DND-41 (cell line): ENCODE measurements at regions not wholly inside any gene's neighbourhood (a gene's known extent, or its start where the extent isn't known, plus 50 kb on each side); places are given as distances from the start of the nearest gene placed in this dataset.

ENCODE experiments used
- EZH2 ChIP-seq: IDR thresholded peaks from 3 replicates; pipeline ENCODE4 v1.6.1; 2012; ENCODE audit warnings: borderline replicate concordance, low read depth, mild to moderate bottlenecking, moderate library complexity, low read length, inconsistent platforms; ENCODE audit not compliant: severe bottlenecking
- TF ChIP-seq, protein P1 (sequence below): IDR thresholded peaks from 2 replicates; pipeline ENCODE4 v1.5.1; 2012; ENCODE audit warnings: borderline replicate concordance, low read length, moderate library complexity, mild to moderate bottlenecking; ENCODE audit not compliant: poor library complexity, severe bottlenecking; ENCODE audit errors: extremely low read depth

DNA sequence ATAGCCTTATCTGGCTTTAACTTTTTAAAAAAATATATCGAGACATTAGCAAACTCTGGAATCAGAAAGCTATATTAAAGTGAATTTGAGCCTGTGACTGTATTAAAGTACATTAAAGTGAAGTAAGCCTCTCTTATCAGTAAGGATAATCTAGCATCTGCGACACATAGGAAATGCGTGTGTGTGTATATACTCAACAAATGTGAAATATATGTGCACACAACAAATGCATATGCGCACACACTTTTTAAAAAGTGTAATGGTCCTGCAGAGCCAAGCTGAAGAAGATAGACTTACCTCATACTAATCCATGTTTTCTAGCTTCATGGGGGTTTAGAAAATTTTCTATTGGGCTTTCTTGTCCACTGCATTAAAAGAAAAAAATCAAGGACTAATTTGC is 437.1 kb downstream of the ZIC1 start:
- TF ChIP-seq, protein P1, sequence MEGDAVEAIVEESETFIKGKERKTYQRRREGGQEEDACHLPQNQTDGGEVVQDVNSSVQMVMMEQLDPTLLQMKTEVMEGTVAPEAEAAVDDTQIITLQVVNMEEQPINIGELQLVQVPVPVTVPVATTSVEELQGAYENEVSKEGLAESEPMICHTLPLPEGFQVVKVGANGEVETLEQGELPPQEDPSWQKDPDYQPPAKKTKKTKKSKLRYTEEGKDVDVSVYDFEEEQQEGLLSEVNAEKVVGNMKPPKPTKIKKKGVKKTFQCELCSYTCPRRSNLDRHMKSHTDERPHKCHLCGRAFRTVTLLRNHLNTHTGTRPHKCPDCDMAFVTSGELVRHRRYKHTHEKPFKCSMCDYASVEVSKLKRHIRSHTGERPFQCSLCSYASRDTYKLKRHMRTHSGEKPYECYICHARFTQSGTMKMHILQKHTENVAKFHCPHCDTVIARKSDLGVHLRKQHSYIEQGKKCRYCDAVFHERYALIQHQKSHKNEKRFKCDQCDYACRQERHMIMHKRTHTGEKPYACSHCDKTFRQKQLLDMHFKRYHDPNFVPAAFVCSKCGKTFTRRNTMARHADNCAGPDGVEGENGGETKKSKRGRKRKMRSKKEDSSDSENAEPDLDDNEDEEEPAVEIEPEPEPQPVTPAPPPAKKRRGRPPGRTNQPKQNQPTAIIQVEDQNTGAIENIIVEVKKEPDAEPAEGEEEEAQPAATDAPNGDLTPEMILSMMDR = no peak
- TF ChIP-seq EZH2 = no peak
